Loucy (cell line): ENCODE measurements at regions not wholly inside any gene's neighbourhood (a gene's known extent, or its start where the extent isn't known, plus 50 kb on each side); places are given as distances from the start of the nearest gene placed in this dataset.

Experiments used
- EZH2phosphoT487 ChIP-seq: fragments of 200-600 bp; IDR thresholded peaks from 2 replicates; pipeline ENCODE4 v1.6.1; 2018; ENCODE audit warnings: antibody characterized with exemption, mild to moderate bottlenecking, moderate library complexity, borderline replicate concordance
- TF ChIP-seq, protein P1 (sequence below): fragments of 200-600 bp; sonication (generic); conservative IDR thresholded peaks from 2 replicates; pipeline ENCODE4 v1.5.1; 2014; ENCODE audit warnings: mild to moderate bottlenecking, antibody characterized with exemption, low read length

- TF ChIP-seq, protein P1, sequence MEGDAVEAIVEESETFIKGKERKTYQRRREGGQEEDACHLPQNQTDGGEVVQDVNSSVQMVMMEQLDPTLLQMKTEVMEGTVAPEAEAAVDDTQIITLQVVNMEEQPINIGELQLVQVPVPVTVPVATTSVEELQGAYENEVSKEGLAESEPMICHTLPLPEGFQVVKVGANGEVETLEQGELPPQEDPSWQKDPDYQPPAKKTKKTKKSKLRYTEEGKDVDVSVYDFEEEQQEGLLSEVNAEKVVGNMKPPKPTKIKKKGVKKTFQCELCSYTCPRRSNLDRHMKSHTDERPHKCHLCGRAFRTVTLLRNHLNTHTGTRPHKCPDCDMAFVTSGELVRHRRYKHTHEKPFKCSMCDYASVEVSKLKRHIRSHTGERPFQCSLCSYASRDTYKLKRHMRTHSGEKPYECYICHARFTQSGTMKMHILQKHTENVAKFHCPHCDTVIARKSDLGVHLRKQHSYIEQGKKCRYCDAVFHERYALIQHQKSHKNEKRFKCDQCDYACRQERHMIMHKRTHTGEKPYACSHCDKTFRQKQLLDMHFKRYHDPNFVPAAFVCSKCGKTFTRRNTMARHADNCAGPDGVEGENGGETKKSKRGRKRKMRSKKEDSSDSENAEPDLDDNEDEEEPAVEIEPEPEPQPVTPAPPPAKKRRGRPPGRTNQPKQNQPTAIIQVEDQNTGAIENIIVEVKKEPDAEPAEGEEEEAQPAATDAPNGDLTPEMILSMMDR: no peak
- TF ChIP-seq EZH2phosphoT487: no peak
Measured at GRCh38 chr5:110823571-110823970, 84.8 kb downstream of the SLC25A46 start.
